D341Med (cell line): ENCODE measurements at regions not wholly inside any gene's neighbourhood (a gene's known extent, or its start where the extent isn't known, plus 50 kb on each side); places are given as distances from the start of the nearest gene placed in this dataset.
"Not testable (repeated sequence)": the region's sequence is repeated elsewhere in the genome, so short reads cannot be mapped to it uniquely, and the experiment has no call there.

Experiments used
- DNase-seq: peaks from one replicate; pipeline ENCODE4 v3.0.0; 2012; ENCODE audit warnings: low spot score

- DNase-seq = no peak
Measured at GRCh38 chr2:144798989-144799388, 279.1 kb upstream of the ZEB2 start.

- DNase-seq = no peak
Measured at GRCh38 chr2:144798034-144798433, 278.1 kb upstream of the ZEB2 start.

- no peak for DNase-seq
Measured at GRCh38 chr2:144796936-144797335, 277.0 kb upstream of the ZEB2 start.

- DNase-seq = no peak
Measured at GRCh38 chr2:144796164-144796563, 276.2 kb upstream of the ZEB2 start.

GRCh38 chr2:144785253-144785652 is 265.3 kb upstream of the ZEB2 start:
- no peak for DNase-seq

- no peak for DNase-seq
Measured at GRCh38 chr2:144780983-144781382, 261.1 kb upstream of the ZEB2 start.

- no peak for DNase-seq
Measured at GRCh38 chr2:144776766-144777165, 256.8 kb upstream of the ZEB2 start.

GRCh38 chr2:144774809-144775208 is 254.9 kb upstream of the ZEB2 start:
- DNase-seq = no peak

- DNase-seq = no peak
Measured at GRCh38 chr2:144771348-144771747, 251.4 kb upstream of the ZEB2 start.

GRCh38 chr2:144770616-144771230 is 250.8 kb upstream of the ZEB2 start:
- DNase-seq = no peak

GRCh38 chr2:144760939-144761338 is 241.0 kb upstream of the ZEB2 start:
- DNase-seq = not testable (repeated sequence)

GRCh38 chr2:144759746-144760145 is 239.8 kb upstream of the ZEB2 start:
- DNase-seq = no peak

GRCh38 chr2:144758196-144758595 is 238.3 kb upstream of the ZEB2 start:
- DNase-seq = not testable (repeated sequence)

- DNase-seq = no peak
Measured at GRCh38 chr2:144753416-144753815, 233.5 kb upstream of the ZEB2 start.

GRCh38 chr2:144751142-144751905 is 231.4 kb upstream of the ZEB2 start:
- no peak for DNase-seq

- no peak for DNase-seq
Measured at GRCh38 chr2:144749188-144749587, 229.3 kb upstream of the ZEB2 start.

GRCh38 chr2:144748443-144748842 is 228.5 kb upstream of the ZEB2 start:
- no peak for DNase-seq

- no peak for DNase-seq
Measured at GRCh38 chr2:144747571-144747970, 227.7 kb upstream of the ZEB2 start.

GRCh38 chr2:144745424-144745823 is 225.5 kb upstream of the ZEB2 start:
- no peak for DNase-seq

- no peak for DNase-seq
Measured at GRCh38 chr2:144738749-144739148, 218.8 kb upstream of the ZEB2 start.

- no peak for DNase-seq
Measured at GRCh38 chr2:144730711-144731110, 210.8 kb upstream of the ZEB2 start.

- DNase-seq = not testable (repeated sequence)
Measured at GRCh38 chr2:144724460-144724859, 204.5 kb upstream of the ZEB2 start.

GRCh38 chr2:144718376-144718775 is 198.5 kb upstream of the ZEB2 start:
- DNase-seq = no peak

- no peak for DNase-seq
Measured at GRCh38 chr2:144715992-144716391, 196.1 kb upstream of the ZEB2 start.
